ENCODE measurements at regions not wholly inside any gene's neighbourhood (a gene's known extent, or its start where the extent isn't known, plus 50 kb on each side); places are given as distances from the start of the nearest gene placed in this dataset.

DNA sequence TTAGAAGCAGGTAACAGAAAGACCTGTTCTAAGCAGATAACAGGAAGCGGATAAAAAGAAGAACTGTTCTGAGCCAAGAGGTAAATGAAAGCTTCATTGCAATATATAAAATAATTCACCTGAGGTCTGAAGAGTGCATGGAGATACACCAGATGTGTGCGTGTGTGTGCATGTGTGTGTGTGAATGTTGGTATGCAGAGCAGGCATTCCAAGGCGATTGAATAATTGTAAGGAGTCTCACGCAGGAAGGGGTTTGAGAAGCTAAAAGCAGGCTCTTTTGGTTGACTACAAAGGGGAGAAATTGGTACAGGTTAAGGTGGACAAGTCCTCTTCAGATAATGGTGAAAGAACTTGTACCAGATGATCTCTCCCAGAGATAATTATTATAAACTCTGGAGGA is 450.6 kb downstream of the DNAJB9 start:
- no peak for TF ChIP-seq GATA2 (IDR thresholded peaks at IDR 0.05; ENCODE audit: low read depth, low read length)
- no peak for TF ChIP-seq GATA3 (IDR thresholded peaks at IDR 0.05; ENCODE audit: low read depth, low read length)

Data from SH-SY5Y (cell line).